GM21515 (cell line): ENCODE measurements at regions not wholly inside any gene's neighbourhood (a gene's known extent, or its start where the extent isn't known, plus 50 kb on each side); places are given as distances from the start of the nearest gene placed in this dataset.
"Not testable (repeated sequence)": the region's sequence is repeated elsewhere in the genome, so short reads cannot be mapped to it uniquely, and the experiment has no call there.

Experiments
- ATAC-seq: cut with Tn5 transposase; IDR thresholded peaks from one replicate; pipeline ENCODE4 v1.9.1; 2021; ENCODE audit not compliant: unreplicated experiment

DNA sequence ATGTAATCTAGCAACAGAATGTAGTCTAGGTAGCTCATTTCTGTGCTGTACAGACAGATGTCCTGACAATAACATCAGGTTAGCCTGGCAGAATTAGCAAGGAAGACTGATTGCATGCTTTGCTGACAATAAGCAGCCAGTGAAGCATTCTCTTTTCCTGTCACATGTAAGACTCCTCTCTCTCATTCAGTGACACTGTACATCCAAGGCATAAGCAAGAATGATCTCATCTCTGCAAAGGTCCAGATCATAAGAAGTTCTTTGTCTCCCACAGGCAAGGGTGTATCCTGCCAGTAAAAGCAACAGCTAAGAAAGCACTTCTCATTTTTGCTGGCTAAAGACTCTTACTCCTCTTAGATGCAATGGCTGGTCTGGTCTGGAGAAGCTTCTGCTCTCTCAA lies 861.8 kb downstream of the TAF11L14 start:
- no peak for ATAC-seq

DNA sequence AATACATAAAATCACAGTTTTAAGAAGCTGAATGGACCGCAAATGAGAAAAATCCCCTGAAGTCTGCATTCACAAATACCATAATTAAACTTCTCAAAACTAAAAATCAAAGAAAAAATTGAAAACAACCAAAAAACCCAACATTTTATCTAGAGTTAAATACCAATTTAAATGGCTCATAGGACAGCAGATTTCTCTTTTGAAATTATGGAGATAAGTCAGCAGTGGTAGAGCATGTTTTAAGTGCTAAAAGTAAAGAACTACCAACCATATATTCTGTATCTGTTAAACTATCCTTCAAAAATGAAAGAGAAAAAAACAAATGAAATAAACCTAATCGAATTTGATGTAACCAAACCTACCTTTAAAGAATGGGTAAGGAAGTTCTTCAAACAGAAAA lies 862.8 kb downstream of the TAF11L14 start:
- no peak for ATAC-seq

DNA sequence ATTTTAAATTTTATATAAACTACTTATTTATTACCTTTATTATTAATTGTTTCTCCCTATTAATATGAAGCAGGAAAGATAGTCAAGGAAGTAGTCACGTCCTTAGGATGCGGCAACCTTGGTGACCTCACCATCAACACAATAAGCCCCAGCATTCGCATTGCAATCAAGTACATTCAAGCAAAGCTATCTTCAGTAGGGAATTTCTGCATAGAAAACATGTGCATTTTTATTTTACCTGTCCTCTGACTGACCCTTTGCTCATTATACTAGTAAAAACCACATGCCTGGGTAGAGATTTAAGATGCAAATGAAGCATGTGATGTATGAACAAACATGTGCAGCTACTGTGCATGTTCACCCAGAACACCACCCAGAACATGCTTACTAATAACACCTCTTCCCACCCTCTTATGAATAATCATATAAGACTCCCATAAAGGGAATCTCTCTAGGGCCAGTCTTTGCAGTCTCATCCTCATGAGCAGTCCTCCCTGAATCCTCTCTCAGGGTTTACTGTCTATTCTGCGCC lies 869.6 kb downstream of the TAF11L14 start:
- ATAC-seq = no peak

DNA sequence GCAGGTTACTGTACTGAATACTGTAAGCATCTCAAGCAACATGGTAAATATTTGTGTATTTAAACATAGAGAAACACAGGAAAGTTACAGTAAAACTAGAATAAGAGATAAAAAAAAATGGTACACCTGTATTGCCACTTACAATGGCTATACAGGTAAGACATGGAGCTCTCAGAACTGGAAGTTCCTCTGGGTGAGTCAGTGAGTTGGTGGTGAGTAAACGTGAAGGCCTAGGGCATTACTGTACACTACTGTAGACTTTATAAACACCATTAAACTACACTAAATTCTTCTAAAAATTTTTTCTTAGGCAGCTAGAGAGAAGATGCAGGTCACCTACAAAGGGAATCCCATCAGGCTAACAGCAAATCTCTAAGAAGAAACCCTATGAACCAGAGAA lies 872.9 kb downstream of the TAF11L14 start:
- ATAC-seq = no peak

DNA sequence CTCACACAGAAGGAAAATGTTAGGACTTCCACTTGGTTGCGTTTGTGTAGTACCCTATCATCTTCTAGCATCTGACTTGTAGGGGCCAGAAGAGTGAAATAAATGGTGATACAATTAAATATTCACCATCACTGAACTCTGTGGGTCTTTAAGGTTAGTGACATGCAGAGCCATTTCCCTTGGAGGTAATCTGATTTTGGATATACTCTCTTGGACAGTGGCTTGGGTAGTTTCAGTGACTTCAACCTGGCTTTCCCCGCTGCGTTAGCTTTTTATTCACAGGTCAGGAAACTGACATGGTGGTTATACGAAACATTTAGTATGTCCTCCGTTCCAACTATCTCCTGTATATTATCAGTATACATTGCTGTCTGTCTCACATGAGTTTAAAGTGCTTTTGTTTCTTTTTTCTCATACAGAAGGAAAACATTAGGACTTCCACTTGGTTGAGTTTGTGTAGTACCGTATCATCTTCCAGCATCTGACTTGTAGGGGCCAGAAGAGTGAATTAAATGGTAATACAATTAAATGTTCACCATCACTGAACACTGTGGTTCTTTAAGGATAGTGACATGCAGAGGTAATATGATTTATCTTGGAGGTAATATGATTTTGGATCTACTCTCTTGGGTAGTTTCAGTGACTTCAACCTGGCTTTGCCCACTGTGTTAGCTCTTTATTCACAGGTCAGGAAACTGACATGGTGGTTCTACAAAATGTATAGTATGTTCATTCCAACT lies 883.6 kb downstream of the TAF11L14 start:
- ATAC-seq = no peak

DNA sequence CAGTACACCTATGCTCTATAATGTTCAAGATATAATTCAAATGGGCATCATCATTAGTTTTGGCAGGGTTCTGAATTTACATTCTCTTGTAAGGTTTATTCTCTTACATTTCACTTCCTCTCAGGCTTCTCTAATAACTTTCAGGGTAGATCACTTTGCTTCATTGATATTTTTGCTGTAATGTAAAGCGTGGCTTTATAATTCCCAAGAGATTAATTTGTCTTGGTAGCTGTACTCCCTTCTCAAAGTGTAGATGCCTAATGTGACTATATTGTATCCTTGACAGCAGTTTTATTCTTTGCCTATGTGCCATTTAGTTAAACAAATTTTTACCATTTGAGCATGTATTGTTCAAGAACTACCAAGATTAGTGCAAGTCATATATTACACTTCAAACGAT lies 889.1 kb downstream of the TAF11L14 start:
- no peak for ATAC-seq

DNA sequence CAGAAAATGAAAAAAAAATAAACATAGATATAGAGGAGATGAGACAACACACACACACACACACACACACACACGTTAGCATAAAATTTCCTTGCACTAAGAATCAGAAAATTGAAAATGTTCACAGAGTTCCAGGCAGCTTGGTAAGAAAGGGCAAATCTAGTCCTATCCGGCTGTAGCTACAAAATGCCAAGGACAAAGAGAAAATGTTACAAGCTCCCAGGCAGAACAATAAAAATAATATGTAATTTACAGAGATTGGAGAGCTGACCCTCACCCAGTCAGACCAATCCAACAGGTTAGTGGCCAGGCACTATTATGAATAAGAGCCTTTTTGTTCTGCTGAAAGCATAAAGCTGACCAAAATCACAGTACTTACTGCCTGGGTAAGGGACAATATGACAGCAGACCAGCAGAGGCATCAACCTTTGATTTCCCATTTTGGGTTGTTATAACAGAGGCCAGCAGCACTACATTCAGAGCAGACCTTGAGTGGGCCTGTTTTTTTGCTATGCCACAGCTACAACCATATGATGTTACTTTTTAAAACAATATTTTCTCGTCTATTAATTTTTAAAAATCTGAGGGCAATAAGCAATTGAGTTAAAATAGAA lies 892.6 kb downstream of the TAF11L14 start:
- ATAC-seq = no peak

DNA sequence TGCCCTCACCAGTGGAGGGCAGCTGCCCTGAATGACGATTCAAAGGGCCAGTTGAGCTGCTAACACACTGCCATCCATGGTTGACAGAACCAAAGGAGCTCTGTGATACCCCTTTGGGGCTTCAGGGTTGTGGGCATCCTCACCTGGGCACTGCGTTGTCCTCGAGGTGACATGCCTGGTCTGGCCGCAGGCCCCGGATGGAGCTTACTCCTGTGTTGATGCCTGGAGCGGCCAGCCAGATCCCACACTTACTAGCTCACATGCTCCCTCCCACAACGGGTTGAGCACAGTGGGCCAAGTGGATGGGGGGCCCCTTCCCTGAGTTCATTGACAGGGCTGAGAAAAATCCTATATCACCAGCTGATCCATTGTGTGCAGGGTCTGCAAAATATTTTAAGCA lies 898.9 kb downstream of the TAF11L14 start:
- no peak for ATAC-seq

DNA sequence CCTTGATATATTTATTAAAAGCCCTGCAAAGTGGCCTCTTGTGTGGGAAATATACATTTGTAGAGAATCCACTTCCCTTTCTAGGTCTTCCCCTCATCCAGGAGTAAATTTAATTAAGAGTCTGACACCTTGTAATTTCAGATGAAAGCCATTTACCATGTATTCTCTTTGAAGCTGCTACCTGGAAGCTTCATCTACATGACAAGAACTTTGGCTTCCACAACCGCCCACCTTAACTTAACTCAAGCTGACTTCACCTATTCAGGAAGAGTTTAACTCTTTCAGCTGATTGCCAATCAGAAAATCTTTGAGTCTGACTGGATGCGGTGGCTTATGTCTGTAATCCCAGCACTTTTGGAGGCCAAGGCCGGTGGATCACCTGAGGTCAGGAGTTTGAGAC lies 899.9 kb downstream of the TAF11L14 start:
- no peak for ATAC-seq

DNA sequence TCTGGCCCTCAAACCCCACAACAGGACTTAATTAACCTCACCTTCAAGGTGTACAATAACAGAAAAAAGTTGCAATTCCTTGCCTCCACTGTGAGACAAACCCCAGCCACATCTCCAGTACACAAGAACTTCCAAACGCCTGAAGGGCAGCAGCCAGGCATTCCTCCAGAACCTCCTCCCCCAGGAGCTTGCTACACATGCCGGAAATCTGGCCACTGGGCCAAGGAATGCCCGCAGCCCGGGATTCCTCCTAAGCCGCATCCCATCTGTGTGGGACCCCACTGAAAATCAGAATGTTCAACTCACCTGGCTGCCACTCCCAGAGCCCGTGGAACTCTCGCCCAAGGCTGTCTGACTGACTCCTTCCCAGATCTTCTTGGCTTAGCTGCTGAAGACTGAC lies 901.5 kb downstream of the TAF11L14 start:
- ATAC-seq = not testable (repeated sequence)

DNA sequence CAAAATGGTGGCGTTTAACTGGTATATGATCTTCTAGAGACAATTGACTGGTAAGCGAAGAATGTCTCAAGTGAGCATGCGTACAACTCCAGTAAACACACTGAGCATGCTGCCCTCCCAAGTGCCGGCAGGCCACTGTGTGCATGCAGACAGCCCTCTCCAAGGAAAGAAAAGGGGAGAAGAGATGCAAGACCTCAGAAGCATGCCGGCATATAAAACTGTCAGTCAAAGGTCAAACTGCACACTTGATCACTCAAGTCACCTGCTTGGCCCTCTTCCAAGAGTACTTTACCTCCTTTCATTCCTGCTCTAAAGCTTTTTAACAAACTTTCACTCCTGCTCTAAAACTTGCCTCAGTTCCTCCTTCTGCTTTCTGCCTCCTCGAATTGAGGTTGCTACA lies 910.2 kb downstream of the TAF11L14 start:
- ATAC-seq = no peak

DNA sequence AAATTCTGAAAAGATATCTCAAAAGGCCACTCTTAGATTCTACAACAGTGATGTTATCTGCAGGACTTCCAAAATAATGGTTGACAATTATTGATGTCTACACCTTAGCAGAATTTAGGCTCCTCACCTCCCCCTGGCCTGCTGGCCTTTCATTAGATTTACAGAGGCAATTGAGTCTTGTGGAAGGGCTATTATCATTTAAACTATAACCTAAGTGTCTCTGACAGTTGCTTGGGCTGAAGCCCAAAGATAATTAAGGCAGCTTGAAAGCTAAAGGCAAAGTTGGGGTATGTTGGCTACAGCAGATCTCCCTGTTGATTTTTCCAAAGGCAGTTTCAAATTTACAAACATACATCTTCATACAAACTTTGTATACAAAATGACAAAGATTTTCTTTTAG lies 912.3 kb downstream of the TAF11L14 start:
- ATAC-seq = no peak

DNA sequence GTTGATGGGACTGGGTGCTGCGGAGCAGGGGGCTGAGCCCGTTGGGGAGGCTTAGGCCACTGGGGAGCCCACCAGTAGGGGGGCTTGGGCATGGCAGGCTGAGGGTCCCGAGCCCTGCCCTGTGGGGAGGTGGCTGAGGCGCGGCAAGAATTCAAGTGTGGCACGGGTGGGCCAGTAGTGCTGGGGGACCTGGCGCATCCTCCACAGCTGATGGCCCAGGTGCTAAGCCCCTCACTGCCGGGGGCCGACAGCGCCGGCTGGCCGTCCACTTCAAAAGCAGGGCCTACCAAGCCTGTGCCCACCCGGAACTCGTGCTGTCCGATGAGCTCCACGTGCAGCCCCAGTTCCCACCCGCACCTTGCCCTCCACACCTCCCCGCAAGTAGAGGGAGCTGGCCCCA lies 917.5 kb downstream of the TAF11L14 start:
- no peak for ATAC-seq

DNA sequence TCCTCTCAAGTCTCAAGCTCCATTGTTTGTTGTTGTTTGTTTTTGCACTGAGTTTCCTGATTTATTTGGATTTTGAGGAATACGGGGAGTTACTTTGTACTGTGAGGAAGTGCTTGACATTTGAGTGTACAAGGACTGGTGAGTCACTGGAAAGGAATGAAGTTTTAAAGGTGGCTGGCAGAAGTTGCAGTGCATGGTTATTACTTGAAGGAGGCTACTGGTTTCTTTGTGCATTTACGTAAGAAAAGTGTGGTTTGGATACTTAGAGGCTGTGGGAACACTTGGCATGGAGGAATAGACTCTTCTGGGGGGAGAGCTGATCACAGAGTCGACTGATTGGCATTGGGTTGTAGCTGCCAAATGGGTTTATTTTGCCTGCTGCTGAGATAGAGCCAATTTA lies 919.0 kb downstream of the TAF11L14 start:
- no peak for ATAC-seq

DNA sequence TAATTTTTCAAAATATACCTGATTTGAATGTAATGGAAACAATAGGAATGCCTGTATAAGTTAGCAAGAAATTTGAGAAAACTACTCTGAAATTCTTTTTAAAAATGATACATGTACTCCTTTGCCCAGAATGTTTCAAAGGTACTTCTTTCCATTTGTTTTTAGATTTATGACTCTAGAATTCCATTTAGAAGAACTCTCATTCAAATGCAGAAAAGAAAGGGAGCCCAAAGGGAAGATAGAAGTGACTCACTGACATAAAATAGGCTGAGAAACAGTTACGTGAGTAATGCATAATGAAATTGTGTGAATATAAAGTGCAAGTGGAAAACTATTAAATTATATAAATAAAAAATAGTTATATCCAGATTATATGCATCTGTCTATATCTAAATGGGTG lies 926.3 kb downstream of the TAF11L14 start:
- ATAC-seq = no peak

DNA sequence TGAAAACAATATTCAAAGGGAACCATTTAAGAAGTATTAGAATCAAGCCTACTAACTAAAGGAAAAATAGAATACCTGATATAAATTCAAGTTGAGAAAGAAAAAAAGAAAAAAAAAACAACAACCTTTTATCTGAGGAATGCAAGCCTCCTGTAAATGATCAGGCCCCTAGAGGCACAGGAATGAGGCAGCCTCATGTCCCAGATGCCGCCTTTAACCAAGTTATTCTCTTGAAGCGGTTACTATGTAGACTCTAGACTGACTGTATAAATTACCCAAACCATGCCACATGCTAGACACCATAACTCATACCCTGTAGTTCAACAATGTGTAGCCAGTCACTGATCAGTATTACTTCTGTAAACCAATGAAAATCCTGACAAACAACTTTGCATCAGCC lies 929.6 kb downstream of the TAF11L14 start:
- ATAC-seq = no peak

DNA sequence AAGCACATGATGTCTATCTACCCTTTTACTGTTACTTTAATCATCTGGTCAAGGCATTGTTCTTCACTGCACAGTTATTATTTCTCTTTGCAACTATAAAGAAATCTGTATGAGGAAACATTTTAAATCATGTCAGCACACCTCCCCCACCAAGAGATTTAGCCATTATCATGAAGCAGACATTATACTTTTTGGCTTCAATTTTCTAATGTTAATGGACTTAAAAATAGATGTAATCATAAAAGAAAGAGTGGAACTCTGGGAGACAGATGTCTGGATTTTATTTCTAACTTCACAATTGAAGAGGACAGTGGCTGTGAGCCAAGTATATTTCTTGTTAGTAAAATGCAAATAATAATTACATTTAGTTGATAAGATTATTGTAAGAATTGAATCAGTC lies 932.4 kb downstream of the TAF11L14 start:
- no peak for ATAC-seq

DNA sequence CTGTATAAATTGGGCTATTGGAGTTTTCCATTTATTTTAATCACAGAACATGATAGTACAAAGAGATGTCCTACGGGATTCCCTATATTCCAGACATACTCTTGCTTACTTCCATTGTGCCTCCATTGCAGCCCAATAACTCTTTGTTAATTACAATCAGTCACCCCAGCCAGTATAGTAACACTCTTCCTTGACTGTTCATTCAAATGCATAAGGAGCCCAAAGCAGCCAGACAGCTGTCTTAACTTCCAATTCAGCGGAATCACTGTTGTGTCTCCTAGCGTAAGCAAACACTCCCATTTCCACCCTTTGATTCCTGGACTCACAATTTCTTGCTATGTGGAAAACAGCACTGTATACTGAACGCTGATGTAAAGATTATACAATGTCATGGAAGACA lies 942.3 kb downstream of the TAF11L14 start:
- no peak for ATAC-seq

DNA sequence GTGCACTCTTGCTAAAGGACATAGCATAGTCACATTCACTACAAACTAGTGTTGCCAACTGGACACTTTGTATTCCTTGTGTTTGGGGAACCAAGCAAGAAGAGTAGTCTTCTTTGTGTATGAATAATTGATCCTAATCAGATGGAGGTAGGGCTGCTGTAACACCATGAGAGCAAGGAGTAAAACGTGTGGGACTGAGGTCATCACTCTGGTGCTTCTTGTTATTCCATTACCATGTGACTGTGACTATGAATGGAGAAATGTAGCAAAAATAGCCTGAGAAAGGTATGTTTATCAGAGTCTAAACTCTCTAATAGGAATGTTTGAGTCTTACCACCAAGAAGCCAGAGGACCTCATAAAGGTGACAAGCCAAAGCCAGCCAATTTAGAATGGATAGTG lies 966.9 kb downstream of the TAF11L14 start:
- ATAC-seq = no peak

DNA sequence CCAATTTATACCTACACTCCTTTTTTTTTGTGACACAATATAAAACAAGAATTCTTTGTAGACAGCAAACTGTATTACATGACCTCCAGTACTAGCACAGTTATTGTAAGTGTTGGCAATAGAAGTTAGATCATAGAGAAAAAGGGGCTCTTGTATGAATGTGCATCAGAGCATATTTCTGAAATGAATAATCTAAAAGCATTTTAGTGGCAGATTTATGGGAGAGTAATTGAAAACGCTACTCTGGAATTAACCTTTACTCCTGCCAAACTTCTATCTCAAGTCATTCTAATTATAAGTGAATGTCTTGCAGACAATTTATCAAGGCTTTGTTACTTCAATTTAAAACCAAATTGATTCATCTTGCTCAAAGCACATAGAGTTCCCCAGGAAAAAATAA lies 968.1 kb downstream of the TAF11L14 start:
- no peak for ATAC-seq

DNA sequence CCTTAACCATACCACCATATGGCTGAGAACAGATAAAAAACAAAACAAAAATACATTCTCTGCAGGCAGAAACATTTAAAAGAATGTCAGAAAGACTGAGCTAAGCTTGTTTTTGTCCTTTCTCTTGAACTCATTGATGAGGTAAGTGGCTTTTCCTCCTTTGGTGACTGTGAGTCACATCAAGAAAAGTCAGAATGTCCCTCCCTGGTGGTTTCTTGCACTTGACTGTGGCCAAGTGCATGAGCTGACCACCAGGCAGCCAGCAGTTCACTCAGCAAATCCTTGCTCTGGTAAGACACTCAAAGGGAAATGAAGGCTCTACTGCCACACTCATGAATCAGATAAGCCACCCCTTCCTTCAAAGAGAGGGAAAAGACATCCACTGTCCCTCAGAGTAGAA lies 970.9 kb downstream of the TAF11L14 start:
- ATAC-seq = no peak

DNA sequence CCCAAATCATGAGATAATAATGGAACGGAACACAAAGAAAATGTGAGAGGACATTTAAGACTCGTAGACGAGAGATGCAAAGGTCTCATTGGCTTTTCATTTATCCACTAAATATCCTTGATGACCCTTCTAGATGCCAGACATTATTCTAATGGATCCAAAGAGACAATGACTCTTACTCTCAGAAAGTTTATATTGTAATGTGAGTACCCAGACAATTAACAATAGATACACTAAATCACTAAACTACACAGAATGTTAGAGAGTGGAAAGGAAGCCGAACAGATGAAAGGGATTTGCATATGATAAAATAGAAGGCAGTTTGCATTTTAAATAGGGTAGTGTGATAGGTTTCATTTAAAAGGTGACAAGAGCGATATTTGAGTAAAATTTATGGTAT lies 973.3 kb downstream of the TAF11L14 start:
- ATAC-seq = no peak

DNA sequence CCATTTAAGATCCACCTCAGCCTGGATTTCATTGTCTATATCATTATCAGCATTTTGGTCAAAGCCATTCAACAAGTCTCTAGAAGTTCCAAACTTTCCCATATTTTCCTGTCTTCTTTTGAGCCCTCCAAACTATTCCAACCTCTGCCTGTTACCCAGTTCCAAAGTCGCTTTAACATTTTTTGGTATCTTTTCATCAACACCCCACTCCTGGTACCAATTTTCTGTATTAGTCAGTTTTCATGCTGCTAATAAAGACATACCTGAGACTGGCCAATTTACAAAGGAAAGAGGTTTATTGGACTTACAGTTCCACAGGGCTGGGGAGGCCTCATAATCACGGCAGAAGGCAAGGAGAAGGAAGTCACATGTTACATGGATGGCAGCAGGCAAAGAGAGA lies 982.9 kb downstream of the TAF11L14 start:
- ATAC-seq = not testable (repeated sequence)
